Liver (tissue), 8 donors: ENCODE measurements at regions not wholly inside any gene's neighbourhood (a gene's known extent, or its start where the extent isn't known, plus 50 kb on each side); places are given as distances from the start of the nearest gene placed in this dataset.

Source experiments
- DNase-seq: peaks from one replicate; pipeline ENCODE4 v3.0.0-alpha.2; 2017; ENCODE audit warnings: low spot score
- H3K27ac ChIP-seq, 2 donors: one replicate each; pipeline ENCODE4 v1.7.0; 2013; ENCODE audit warnings: inconsistent platforms in 2 of 2, low read length in 2 of 2, control low read depth in 1 of 2, low read depth in 1 of 2, mild to moderate bottlenecking in 1 of 2
- H3K27me3 ChIP-seq, 4 donors: one replicate each; pipeline versions ENCODE4 v1.6.1 to v1.7.0; 2013; ENCODE audit warnings: low read length in 3 of 4, inconsistent platforms in 1 of 4, mild to moderate bottlenecking in 1 of 4, moderate library complexity in 1 of 4; ENCODE audit not compliant: control insufficient read depth in 4 of 4, insufficient read depth in 4 of 4
- H3K36me3 ChIP-seq, 4 donors: one replicate each; pipeline versions ENCODE4 v1.6.1 to v1.7.0; 2013; ENCODE audit warnings: low read length in 3 of 4, mild to moderate bottlenecking in 3 of 4, low read depth in 1 of 4, moderate library complexity in 1 of 4; ENCODE audit not compliant: control insufficient read depth in 4 of 4, insufficient read depth in 3 of 4
- H3K4me1 ChIP-seq, 4 donors: one replicate each; pipeline versions ENCODE4 v1.6.1 to v1.7.0; 2013; ENCODE audit warnings: low read length in 3 of 4, mild to moderate bottlenecking in 3 of 4, moderate library complexity in 1 of 4; ENCODE audit not compliant: control insufficient read depth in 4 of 4, insufficient read depth in 4 of 4
- H3K4me3 ChIP-seq, 3 donors: one replicate each; pipeline versions ENCODE4 v1.6.1 to v1.7.0; 2013; ENCODE audit warnings: low read length in 3 of 3, control low read depth in 1 of 3, low read depth in 1 of 3, mild to moderate bottlenecking in 1 of 3
- H3K9ac ChIP-seq, 2 donors: one replicate each; pipeline ENCODE4 v1.7.0; 2013; ENCODE audit warnings: low read length in 2 of 2, mild to moderate bottlenecking in 2 of 2, moderate library complexity in 2 of 2, control low read depth in 1 of 2, low read depth in 1 of 2
- H3K9me3 ChIP-seq, 4 donors: one replicate each; pipeline versions ENCODE4 v1.6.1 to v1.7.0; 2013; ENCODE audit warnings: low read length in 3 of 4; ENCODE audit not compliant: control insufficient read depth in 4 of 4
- EGR1 ChIP-seq, 2 donors: IDR thresholded peaks; 2 replicates each; pipeline ENCODE4 v1.6.1; 2016 to 2018; ENCODE audit warnings: antibody characterized with exemption in 2 of 2, low read depth in 2 of 2
- FOXA1 ChIP-seq: IDR thresholded peaks from 2 replicates; pipeline ENCODE4 v1.6.1; 2016; ENCODE audit warnings: antibody characterized with exemption
- FOXA2 ChIP-seq: IDR thresholded peaks from 2 replicates; pipeline ENCODE4 v1.6.1; 2016; ENCODE audit warnings: antibody characterized with exemption
- GABPA ChIP-seq, 2 donors: IDR thresholded peaks in 1 of 2; conservative IDR thresholded peaks in 1 of 2; 2 replicates each; pipeline ENCODE4 v1.6.1; 2016; ENCODE audit warnings: antibody characterized with exemption in 2 of 2, mild to moderate bottlenecking in 1 of 2, moderate library complexity in 1 of 2
- HNF4A ChIP-seq, 2 donors: conservative IDR thresholded peaks; 2 replicates each; pipeline ENCODE4 v1.6.1; 2016; ENCODE audit warnings: antibody characterized with exemption in 2 of 2, mild to moderate bottlenecking in 2 of 2
- HNF4G ChIP-seq: IDR thresholded peaks from 2 replicates; pipeline ENCODE4 v1.6.1; 2016; ENCODE audit warnings: antibody characterized with exemption
- JUND ChIP-seq, 2 donors: IDR thresholded peaks; 2 replicates each; pipeline ENCODE4 v1.6.1; 2016; ENCODE audit warnings: antibody characterized with exemption in 2 of 2
- RAD21 ChIP-seq, 2 donors: IDR thresholded peaks; 2 replicates each; pipeline ENCODE4 v1.6.1; 2016; ENCODE audit warnings: antibody characterized with exemption in 2 of 2, mild to moderate bottlenecking in 2 of 2
- RXRA ChIP-seq, 2 donors: IDR thresholded peaks; 2 replicates each; pipeline ENCODE4 v1.6.1; 2017 to 2018; ENCODE audit warnings: antibody characterized with exemption in 2 of 2, mild to moderate bottlenecking in 1 of 2
- SP1 ChIP-seq: IDR thresholded peaks from 2 replicates; pipeline ENCODE4 v1.6.1; 2018; ENCODE audit warnings: antibody characterized with exemption, mild to moderate bottlenecking
- TAF1 ChIP-seq: conservative IDR thresholded peaks from 2 replicates; pipeline ENCODE4 v1.6.1; 2016; ENCODE audit warnings: antibody characterized with exemption, mild to moderate bottlenecking
- YY1 ChIP-seq: IDR thresholded peaks from 2 replicates; pipeline ENCODE4 v1.6.1; 2016; ENCODE audit warnings: antibody characterized with exemption, mild to moderate bottlenecking
- WGBS: extraction: QIAGEN DNeasy Blood & Tissue Kit; methylation state at CpG from one replicate; pipeline ENCODE4 v1.1.7; 2013; 5-methylcytosine and 5-hydroxymethylcytosine counted together
- TF ChIP-seq, protein P1 (sequence below): IDR thresholded peaks from 2 replicates; pipeline ENCODE4 v1.6.1; 2016; ENCODE audit warnings: antibody characterized with exemption, mild to moderate bottlenecking
- TF ChIP-seq, protein P2 (sequence below): IDR thresholded peaks from 2 replicates; pipeline ENCODE4 v1.6.1; 2016; ENCODE audit warnings: antibody characterized with exemption
- TF ChIP-seq, protein P3 (sequence below): IDR thresholded peaks from 2 replicates; pipeline ENCODE4 v1.6.1; 2016; ENCODE audit warnings: antibody characterized with exemption
- TF ChIP-seq, protein P4 (sequence below): IDR thresholded peaks from 2 replicates; pipeline ENCODE4 v1.6.1; 2016; ENCODE audit warnings: antibody characterized with exemption
- TF ChIP-seq, protein P5 (sequence below): fragments of 150-350 bp; IDR thresholded peaks from 2 replicates; pipeline ENCODE4 v1.5.1; 2017; ENCODE audit warnings: improper control_type of control experiment, low read depth, low read length; ENCODE audit not compliant: missing input control
- donor health status: healthy.
- donor health status: healthy.
- donor health status: healthy.
- donor health status: healthy.
- donor health status: healthy.

DNA sequence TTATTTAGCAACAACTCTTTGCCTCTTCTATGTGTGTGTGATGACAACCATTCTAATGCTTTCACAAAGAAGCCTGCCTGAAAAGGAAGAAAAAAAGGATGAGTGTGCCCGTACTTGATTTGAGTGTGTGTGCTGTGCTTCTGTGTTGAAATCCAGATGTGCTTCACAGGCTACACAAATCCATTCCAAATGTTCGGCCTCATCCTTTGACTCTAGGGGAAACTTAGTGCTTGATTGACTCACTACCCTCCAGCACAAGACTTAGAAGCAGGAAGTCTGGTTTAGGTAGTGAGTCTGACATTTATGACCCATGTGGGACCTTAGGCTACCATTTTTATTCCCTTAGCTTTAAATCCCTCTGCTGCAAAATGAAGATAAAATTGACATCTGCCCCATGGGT lies 108.8 kb upstream of the PLAAT1 start:
- no peak for DNase-seq
- Histone ChIP-seq H3K27ac (no peak overlapping the region), H3K4me3 (no peak overlapping the region), H3K36me3 (no peaks in the 10 kb centered on the region), H3K4me1 (no peaks in the 10 kb centered on the region), H3K9ac (no peak overlapping the region), H3K27me3 (peaks cover 0 to 5% (median 0%) of the 10 kb centered on the region in 4 donors), H3K9me3 (peaks cover 0 to 3% (median 0%) of the 10 kb centered on the region in 4 donors)
- TF ChIP-seq, protein P1, sequence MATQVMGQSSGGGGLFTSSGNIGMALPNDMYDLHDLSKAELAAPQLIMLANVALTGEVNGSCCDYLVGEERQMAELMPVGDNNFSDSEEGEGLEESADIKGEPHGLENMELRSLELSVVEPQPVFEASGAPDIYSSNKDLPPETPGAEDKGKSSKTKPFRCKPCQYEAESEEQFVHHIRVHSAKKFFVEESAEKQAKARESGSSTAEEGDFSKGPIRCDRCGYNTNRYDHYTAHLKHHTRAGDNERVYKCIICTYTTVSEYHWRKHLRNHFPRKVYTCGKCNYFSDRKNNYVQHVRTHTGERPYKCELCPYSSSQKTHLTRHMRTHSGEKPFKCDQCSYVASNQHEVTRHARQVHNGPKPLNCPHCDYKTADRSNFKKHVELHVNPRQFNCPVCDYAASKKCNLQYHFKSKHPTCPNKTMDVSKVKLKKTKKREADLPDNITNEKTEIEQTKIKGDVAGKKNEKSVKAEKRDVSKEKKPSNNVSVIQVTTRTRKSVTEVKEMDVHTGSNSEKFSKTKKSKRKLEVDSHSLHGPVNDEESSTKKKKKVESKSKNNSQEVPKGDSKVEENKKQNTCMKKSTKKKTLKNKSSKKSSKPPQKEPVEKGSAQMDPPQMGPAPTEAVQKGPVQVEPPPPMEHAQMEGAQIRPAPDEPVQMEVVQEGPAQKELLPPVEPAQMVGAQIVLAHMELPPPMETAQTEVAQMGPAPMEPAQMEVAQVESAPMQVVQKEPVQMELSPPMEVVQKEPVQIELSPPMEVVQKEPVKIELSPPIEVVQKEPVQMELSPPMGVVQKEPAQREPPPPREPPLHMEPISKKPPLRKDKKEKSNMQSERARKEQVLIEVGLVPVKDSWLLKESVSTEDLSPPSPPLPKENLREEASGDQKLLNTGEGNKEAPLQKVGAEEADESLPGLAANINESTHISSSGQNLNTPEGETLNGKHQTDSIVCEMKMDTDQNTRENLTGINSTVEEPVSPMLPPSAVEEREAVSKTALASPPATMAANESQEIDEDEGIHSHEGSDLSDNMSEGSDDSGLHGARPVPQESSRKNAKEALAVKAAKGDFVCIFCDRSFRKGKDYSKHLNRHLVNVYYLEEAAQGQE, result no peak
- TF ChIP-seq HNF4A (conservative IDR thresholded peaks at IDR 0.05) (no peak), EGR1 (IDR thresholded peaks at IDR 0.05; ENCODE audit: low read depth in 2 of 2) (no peak), FOXA2 (no peak), HNF4G (no peak), FOXA1 (no peak), GABPA (IDR thresholded peaks at IDR 0.05 in 1 of 2, conservative IDR thresholded peaks at IDR 0.05 in 1 of 2) (no peak), YY1 (no peak)
- TF ChIP-seq, protein P2, sequence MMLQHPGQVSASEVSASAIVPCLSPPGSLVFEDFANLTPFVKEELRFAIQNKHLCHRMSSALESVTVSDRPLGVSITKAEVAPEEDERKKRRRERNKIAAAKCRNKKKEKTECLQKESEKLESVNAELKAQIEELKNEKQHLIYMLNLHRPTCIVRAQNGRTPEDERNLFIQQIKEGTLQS, result no peak
- TF ChIP-seq, protein P3, sequence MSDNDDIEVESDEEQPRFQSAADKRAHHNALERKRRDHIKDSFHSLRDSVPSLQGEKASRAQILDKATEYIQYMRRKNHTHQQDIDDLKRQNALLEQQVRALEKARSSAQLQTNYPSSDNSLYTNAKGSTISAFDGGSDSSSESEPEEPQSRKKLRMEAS, result no peak
- TF ChIP-seq, protein P4, sequence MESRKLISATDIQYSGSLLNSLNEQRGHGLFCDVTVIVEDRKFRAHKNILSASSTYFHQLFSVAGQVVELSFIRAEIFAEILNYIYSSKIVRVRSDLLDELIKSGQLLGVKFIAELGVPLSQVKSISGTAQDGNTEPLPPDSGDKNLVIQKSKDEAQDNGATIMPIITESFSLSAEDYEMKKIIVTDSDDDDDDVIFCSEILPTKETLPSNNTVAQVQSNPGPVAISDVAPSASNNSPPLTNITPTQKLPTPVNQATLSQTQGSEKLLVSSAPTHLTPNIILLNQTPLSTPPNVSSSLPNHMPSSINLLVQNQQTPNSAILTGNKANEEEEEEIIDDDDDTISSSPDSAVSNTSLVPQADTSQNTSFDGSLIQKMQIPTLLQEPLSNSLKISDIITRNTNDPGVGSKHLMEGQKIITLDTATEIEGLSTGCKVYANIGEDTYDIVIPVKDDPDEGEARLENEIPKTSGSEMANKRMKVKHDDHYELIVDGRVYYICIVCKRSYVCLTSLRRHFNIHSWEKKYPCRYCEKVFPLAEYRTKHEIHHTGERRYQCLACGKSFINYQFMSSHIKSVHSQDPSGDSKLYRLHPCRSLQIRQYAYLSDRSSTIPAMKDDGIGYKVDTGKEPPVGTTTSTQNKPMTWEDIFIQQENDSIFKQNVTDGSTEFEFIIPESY, result no peak
- TF ChIP-seq, protein P5, sequence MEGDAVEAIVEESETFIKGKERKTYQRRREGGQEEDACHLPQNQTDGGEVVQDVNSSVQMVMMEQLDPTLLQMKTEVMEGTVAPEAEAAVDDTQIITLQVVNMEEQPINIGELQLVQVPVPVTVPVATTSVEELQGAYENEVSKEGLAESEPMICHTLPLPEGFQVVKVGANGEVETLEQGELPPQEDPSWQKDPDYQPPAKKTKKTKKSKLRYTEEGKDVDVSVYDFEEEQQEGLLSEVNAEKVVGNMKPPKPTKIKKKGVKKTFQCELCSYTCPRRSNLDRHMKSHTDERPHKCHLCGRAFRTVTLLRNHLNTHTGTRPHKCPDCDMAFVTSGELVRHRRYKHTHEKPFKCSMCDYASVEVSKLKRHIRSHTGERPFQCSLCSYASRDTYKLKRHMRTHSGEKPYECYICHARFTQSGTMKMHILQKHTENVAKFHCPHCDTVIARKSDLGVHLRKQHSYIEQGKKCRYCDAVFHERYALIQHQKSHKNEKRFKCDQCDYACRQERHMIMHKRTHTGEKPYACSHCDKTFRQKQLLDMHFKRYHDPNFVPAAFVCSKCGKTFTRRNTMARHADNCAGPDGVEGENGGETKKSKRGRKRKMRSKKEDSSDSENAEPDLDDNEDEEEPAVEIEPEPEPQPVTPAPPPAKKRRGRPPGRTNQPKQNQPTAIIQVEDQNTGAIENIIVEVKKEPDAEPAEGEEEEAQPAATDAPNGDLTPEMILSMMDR, result no peak
- WGBS, result 67% methylated on average over 2 of the region's 2 CpGs

DNA sequence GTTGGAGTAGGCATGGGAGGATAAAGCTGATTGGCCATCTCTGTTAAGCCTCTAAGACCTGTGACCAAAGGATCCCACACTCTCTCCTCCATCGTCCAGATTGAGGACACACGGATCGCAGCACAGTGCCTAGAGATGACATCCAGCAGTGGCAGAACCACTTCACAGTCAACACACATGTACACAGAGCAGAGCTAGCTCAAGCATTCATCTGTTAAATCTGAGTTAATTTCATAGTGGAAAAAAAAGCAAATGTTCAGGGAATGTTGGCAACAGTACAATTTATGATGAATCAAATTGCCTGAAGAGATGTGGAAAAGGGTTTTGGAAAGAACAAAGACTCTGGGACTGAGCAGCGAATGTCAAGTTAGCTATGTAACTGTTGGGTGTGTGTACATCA lies 108.1 kb upstream of the PLAAT1 start:
- Histone ChIP-seq H3K9me3 (peaks cover 0 to 3% (median 0%) of the 10 kb centered on the region in 4 donors), H3K27me3 (peaks cover 0 to 5% (median 0%) of the 10 kb centered on the region in 4 donors), H3K4me3 (no peak overlapping the region), H3K36me3 (no peaks in the 10 kb centered on the region), H3K9ac (no peak overlapping the region), H3K27ac (no peak overlapping the region), H3K4me1 (no peaks in the 10 kb centered on the region)
- DNase-seq, result no peak
- 79% methylated on average over 4 of the region's 4 CpGs for WGBS
- TF ChIP-seq TAF1 (no peak), JUND (IDR thresholded peaks at IDR 0.05) (no peak), YY1 (no peak), RAD21 (IDR thresholded peaks at IDR 0.05) (no peak), GABPA (IDR thresholded peaks at IDR 0.05 in 1 of 2, conservative IDR thresholded peaks at IDR 0.05 in 1 of 2) (no peak), EGR1 (IDR thresholded peaks at IDR 0.05; ENCODE audit: low read depth in 2 of 2) (no peak), SP1 (no peak), HNF4A (conservative IDR thresholded peaks at IDR 0.05) (no peak), RXRA (IDR thresholded peaks at IDR 0.05) (no peak), HNF4G (no peak)
- TF ChIP-seq, protein P3, result no peak
- TF ChIP-seq, protein P5, result no peak
- TF ChIP-seq, protein P2, result no peak
